ENCODE measurements at regions not wholly inside any gene's neighbourhood (a gene's known extent, or its start where the extent isn't known, plus 50 kb on each side); places are given as distances from the start of the nearest gene placed in this dataset.
"Not testable (repeated sequence)": the region's sequence is repeated elsewhere in the genome, so short reads cannot be mapped to it uniquely, and the experiment has no call there.

DNA sequence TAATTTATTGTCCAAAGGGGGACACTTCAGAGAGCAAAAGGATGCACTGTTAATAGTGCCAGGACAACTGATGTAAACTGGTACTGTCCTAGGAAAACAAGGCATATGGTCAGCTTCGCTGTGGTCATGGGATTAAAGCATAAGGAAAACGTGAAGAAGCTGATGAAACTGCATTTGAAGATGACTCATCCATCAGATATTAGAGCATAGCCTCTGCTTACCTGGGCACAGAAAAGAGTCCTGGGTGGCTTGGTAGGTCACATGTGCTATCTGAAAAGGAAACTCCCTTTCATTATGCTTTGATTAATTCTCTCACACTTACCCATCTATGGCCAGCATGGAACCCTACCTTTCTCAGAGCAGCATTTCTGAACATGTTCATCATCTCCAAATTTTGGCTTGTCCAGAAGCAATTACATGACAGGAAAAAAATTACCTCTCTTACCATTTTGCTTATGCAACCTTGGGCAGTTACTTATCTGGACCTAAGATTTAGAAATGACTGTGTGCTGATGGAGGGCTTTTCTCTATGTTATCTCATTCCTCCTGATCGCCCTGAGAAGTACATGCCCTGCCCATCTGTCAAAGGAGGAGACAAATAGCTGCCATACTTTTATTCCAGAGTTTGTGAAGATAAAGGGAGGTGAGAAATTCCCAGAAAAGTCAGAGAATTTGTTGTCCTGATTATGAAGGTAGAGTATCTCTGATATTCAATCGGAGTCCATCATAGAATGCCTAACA, 275.3 kb upstream of the SLC14A2 start:
- no peak for DNase-seq (ENCODE audit: low read depth in 4 of 4, low spot score in 1 of 4)

DNA sequence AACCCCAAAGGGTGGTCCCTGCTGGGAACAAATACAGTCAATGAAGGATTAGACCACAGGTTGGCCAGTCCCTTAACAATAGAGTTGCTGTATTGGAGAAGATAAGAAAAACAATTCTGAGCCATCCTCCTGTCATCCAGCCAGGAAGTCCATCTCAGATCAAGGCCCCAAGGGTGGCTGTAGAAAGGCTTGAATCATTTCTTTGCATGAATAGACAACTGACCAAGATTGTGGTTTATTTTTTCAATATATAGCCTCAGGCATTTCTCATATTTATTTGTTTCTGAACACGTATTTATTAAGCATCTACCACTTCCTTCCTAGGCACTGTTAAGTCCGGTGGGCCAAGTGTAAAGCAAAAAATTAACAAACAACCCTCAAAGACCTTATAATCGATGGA, 274.4 kb upstream of the SLC14A2 start:
- no peak for DNase-seq (ENCODE audit: low read depth in 4 of 4, low spot score in 1 of 4)

DNA sequence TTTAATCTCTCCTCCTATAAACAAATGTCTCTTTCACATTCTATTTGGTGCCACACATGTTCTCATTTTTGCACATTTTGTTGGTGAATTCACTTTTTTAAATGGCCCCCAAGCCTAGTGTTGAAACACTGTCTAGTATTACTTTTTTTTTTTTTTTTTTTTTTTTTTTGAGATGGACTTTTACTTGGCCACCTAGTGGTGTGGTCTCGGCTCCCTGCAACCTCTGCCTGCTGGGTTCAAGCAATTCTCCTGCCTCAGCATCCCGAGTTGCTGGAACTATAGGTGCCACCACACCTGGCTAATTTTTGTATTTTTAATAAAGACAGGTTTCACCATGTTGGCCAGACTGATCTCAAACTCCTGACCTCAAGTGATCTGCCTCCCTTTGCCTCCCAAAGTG, 273.8 kb upstream of the SLC14A2 start:
- DNase-seq (ENCODE audit: low read depth in 4 of 4, low spot score in 1 of 4) = no peak

DNA sequence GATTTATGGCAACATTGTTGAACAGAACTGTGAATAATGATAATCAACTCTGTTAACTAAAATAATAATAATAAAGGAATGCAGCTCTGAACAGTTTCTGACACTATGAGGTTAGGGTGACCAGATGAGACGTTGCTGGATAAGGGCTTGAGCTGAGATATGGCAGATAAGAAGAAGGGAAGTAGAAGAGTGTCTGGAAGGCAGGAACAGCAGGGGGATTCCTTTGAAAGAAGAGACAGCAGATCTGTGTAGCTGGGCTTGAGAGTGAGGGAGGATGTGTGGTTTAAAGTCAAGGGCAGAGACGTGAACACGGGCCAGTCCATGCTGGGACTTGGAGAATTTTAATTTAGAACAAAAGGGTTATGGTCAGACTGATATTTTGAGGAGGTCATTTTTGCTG, 273.1 kb upstream of the SLC14A2 start:
- DNase-seq (ENCODE audit: low read depth in 4 of 4, low spot score in 1 of 4) = no peak

DNA sequence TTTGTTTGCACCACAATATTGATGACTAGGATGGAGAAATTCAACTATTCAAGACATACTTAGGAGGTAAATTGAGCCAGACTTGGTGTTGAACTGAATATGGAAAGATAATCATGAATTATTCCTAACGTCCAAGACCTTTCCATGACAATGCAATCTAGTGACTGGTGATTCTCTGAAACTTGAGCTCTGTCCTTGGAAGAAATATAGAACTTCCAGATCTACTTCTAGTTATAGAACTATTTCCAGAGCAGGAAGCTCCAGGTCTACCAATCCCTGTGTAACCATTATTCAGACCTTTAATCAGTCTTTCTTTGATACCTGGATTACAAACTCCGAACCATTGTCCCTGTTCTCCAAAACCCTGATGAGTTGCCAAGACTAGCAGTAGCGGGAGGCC, 272.6 kb upstream of the SLC14A2 start:
- DNase-seq (ENCODE audit: low read depth in 4 of 4, low spot score in 1 of 4) = no peak

DNA sequence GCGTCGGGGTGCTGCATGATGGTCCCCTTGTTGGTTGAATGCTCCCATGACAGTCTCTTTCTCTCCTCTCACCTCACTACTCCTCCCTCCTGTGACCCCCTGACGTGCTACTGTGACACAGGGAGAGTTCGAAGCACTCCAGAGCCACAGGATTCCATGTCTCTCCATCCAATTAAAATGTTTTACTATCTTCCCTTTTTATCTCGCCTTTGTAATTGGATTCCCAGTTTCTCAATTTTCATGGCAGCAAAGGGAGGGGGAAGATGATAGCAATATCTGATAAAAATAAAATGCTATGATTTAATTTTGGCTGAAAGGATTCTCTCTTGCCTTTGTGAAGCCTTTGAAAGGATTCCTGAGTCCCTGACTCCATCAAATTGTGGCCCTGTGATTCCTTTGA, 271.9 kb upstream of the SLC14A2 start:
- DNase-seq (ENCODE audit: low read depth in 4 of 4, low spot score in 1 of 4) = no peak

DNA sequence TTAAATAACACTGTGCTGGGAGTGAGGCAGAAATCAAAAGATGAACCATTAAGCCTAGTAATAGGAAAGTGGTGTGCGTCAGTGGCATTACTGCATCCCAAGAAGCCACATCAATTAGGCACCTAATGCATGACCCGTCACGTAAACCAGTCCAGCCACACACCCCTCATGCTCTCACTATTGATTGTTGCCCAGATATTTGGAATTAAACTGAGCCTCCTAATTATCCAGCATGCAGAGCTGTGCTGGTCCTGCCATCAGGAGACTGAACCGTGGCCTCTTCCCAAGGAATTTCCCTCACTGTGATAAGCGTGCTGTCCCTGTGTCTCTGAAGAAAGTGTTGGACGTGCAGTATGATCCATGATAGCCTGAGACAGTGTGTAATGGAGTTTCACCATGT, 270.6 kb upstream of the SLC14A2 start:
- not testable (repeated sequence) for DNase-seq (ENCODE audit: low read depth in 4 of 4, low spot score in 1 of 4)

DNA sequence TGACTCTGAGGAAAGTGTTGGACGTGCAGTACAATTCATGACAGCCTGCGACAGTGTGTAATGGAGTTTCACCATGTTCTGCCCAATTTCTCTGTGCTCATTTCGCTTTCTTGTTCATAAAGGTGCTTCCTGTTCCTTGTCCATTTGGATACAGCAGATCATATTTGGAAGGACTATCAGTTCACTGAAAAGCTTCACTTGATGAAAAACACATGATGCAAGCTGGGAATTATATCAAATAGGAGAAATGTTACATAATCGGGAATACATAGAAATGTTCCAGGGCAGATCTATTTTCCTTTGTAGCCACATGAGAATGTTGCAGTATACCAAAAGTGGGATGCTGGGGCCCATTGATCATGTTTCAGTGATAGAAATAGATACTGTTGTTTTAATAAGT, 266.3 kb upstream of the SLC14A2 start:
- DNase-seq (ENCODE audit: low read depth in 4 of 4, low spot score in 1 of 4) = no peak

DNA sequence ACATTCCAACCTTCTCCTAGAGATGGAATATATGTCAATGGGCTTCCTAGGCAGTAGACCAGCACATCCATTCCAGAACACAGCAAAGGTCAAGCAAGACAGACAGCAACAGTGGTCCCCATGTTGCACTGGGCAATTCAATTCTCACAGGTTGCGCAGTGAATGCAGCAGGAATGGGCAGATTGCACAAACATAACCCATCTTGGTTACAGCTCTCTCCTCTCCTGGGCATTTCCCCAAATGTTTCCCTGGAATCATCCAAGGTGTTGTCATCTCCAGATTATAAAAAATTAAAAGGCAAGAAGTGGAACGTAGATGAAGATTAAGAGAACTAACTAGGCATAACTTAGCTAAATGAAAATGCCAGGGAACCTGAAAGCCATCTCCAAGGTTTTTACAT, 265.8 kb upstream of the SLC14A2 start:
- no peak for DNase-seq (ENCODE audit: low read depth in 4 of 4, low spot score in 1 of 4)

DNA sequence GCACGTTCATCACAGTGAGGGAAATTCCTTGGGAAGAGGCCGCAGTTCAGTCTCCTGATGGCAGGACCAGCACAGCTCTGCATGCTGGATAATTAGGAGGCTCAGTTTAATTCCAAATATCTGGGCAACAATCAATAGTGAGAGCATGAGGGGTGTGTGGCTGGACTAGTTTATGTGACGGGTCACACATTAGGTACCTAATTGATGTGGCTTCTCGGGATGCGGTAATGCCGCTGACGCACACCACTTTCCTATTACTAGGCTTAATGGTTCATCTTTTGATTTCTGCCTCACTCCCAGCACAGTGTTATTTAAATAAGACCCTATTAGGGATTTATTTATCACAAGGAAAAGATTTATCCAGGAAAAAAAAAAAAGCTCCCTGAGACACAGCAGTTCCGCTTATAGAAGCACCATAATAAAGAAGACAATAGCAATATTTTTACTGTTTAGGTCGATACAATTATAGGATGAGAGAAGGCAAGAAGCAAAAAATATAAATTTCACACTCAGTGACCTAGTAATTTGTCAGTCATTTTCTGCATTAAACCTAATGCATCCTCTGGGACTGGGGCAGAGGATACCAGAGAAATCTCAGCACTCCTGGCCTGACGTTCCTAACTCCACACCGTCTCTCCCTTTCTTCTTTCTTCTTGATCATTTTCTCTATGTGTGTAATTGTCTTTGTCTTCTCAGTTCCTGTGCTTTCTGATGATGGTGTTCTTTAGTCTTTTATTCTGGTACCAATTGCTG, 264.7 kb upstream of the SLC14A2 start:
- DNase-seq (ENCODE audit: low read depth in 4 of 4, low spot score in 1 of 4) = no peak

DNA sequence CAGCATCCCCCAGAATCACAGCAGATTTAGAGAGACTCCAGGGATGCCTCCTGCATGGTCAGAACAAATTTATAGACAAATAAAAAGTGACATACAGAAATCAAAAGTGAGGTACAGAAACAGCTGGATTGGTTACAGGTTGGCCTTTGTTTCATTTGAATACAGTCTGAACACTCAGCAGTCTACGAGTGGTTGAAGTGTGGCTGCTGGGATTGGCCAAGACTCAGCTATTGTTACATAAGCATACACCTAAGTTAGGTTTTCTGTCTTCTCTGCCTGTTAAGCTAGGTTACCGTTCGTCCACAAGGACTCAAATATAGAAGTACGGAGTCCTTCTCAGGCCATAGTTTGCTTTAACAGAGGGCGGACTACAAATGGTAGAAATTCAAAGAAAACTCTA, 262.4 kb upstream of the SLC14A2 start:
- DNase-seq (ENCODE audit: low read depth in 4 of 4, low spot score in 1 of 4) = no peak

DNA sequence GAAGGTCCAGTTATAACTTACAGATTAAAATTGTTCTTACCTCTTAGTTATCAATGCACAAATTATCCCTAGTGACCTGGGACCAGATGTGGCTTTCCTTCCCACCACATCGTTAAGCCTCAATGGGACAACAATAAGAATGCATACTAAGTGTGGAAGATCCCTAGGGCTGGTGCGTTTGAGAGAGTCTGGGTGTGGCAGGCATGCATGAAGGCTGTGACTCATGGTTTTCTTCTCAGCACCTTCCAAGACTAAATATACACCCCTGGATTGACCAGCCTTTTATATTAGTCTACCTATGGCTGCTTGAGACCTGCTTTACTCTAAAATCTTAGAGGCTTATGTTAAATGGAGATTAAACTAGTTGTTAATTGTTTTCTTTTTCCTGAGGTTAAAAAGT, 261.7 kb upstream of the SLC14A2 start:
- DNase-seq (ENCODE audit: low read depth in 4 of 4, low spot score in 1 of 4) = no peak

DNA sequence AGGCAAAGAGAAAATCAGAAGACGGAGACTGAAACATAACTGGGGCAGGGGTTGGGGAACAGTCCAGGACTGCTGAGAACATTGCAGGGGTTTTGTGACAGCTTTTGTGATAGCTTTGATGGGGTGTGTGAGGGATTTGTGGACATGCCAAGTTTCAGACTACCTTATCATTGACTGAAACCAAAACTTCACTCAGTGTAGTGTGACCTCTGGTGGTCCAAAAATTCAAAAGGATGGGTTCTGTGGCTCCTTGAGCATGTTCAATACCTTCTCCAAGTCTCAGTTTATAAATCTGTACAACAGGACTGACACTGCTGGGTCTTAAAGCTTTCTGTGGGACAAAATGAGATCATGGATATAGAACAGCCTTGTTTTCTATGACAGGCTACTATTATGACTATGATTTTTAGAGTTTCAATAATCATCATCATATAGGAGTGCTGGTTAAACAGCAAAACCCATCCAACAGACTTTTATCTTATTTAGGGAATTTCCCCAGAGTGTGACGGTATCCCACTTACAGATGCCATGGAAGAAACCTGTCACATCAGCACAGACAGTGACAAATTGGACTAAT, 259.2 kb upstream of the SLC14A2 start:
- DNase-seq (ENCODE audit: low read depth in 4 of 4, low spot score in 1 of 4) = no peak

DNA sequence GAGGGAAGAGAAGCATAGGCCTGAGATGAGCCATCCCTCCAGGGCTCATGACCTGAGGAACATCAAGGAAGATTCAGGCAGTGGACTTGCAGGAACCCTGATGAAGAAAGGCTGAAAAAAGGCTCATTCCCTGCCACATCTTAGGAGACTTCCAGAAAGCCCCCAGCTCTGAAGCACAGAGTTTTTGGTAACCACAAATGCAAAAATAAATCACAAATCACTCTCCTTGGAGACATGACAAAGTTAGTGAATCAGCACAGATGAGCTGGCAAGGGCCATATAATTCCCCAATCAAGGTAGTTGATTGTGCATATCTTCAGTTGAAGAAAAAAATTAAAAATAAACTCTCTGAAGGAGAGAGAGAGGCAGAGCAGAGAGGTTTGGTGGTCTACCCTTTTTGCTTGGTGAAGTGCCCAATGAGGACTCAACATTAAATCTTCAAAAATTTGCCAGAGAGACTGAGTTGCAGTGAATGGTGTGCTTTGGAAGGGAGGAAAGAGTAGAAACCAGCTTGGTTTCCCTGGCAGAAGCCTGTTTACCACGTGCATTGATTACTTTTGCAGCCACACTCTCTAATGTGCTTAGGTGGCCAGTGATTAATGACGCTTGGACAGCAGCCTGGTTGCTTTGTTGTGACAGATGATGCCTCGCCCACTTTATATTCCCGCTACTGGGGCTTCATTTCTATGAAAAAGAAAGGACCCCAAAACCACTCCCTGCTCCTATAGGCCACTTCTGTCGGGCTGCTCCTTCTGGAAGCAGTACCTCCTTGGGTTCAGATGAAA, 257.4 kb upstream of the SLC14A2 start:
- DNase-seq (ENCODE audit: low read depth in 4 of 4, low spot score in 1 of 4) = no peak

DNA sequence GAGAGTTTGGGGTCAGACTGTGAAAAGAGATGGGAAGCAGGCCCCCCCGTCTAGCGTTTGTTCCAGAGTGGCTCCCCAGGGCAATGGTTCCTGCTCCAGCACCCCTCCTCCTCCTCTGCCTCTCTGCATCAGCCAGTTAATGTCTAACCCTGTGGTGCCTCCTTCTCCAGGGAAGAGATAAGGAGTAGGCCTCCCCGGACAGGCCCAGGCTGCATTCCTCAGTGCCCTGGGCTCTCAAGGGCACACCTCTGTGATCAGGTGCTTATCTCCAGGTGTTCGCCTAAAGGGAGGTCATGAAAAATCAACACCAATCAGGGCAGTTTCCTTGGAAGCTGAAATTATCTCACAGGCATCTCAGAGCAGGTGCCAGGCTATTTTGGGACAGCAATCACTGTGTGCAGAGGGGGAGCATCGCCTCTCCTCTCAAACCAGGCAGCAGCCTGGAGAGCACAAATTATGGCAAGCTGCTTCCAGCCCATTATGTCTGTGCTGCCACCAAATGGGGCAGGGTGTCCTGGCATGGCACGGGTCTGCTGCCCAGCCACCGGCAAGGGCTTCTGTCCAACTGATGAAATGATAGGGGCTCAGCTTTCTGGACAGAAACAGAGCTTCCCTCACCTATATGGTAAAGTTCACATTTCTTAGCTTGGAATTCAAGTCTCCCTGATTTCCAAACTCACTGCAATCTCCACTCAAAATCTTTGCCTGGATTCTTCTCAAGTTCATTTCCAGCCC, 255.8 kb upstream of the SLC14A2 start:
- no peak for DNase-seq (ENCODE audit: low read depth in 4 of 4, low spot score in 1 of 4)

DNA sequence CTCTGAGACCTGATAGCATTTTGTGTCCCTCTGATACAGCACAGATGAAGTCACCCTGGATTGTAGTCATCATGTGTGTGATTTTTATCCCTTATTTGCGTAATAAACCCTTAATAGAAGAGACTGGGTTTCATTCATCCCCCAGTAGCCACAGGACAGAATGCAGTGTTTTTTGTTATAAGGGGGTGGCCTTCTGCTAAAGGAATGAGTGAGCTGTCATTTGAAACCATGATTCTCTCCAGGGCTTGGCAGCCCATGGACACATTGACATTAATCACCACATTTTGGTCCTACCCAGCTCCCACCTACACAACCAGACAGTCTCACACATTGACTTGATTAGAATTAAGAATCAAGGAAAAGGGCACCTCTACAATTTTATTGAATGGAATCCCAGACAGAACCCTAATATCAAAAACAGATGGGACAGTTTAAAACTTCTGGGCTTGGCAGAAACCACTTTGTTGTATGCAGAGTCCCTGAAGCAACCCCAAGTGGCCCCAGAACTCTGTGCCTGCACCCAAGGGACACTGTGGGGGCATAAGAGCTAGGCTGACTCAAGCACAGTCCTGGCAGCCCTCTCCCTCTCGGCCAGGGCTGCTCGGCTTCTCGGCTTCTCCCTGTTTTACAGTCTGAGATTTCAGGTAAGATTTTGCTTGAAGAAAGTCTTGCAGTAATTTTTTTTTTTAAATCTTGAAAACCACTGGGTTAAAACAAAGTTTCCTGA, 254.0 kb upstream of the SLC14A2 start:
- no peak for DNase-seq (ENCODE audit: low read depth in 4 of 4, low spot score in 1 of 4)

DNA sequence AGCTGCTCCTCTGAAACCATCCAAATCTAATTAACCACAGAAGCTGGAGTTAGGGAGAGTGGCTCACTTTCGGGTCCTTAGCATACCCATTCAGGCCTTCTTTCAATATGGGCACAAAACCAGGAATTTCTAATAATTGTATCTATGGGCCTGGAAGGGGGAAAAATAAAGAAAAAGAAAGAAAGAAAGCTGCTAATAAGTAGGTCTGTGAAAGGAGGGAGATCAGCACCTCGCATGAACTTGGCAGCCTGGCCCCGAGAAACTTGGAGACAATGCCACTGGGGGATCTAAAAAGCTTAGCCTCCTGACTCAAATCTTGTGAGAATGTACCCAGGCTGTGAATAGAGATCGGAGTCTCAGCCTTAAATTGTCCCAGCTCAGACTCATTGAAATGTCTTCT, 252.1 kb upstream of the SLC14A2 start:
- no peak for DNase-seq (ENCODE audit: low read depth in 4 of 4, low spot score in 1 of 4)

DNA sequence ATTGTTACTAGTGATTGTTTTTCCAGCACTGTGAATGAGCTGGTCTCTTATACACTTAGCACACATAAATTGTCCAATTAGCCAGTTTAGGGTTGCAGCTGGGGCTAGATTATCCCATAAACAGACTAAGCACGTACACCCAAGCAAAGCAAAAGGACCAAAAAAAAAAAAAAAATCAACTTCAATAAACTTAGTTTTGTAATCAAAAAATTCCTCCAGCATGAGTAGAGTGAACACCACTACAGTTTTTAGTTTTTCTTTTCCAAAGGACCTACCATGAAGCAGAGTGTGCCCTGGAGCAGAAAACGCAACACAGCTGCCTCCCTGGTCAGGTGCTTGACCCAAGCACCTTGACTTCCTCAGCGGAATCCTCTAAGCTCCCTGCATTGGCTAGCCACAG, 249.4 kb upstream of the SLC14A2 start:
- DNase-seq (ENCODE audit: low read depth in 4 of 4, low spot score in 1 of 4) = no peak

DNA sequence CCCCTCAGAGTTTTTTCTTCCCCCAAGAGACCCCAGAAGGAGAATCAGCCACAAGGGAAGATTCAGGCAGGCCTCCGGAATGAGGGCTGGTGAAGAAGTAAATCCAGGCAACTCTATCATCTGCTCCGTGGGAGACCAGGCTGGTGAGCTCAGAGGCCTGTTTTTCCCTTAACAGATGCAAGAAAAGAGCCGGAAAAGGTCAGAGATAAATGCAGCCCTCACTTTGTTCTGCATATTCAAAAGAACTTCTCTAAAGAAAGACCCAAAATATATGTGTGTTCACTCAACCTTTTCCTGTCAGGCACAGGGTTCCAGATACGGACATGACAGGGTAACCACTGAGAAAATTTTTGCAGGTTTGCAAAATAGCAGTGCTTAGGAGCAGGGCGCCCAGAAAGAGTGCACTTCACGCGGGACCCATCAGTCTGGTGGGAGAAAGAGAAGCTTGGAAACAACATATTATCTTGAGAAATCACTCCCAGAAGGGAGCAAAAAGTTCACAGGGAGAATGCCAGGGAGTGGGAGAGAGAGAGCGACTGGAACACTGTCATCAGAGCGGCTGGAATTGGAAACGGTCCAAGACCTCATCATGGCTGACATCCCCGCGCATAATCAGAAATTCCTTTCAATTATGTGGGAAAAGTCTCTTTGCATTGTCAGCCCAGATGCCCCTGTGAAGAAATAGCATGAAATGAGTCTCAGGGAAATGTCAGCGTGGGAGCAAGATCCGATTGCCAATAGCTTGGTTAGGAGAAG, 244.8 kb upstream of the SLC14A2 start:
- DNase-seq (ENCODE audit: low read depth in 4 of 4, low spot score in 1 of 4) = no peak
